HepG2 (cell line): ENCODE measurements at regions not wholly inside any gene's neighbourhood (a gene's known extent, or its start where the extent isn't known, plus 50 kb on each side); places are given as distances from the start of the nearest gene placed in this dataset.

Experiments
- ATAC-seq: fragments of 200-7000 bp; cut with Tn5 transposase; 3 replicates; pipeline ENCODE4 v1.9.1; 2020; ENCODE audit warnings: mild to moderate bottlenecking, moderate library complexity
- BruUV-seq: library from RNA; stranded (reverse); fragments of 400-500 nt; replicated peaks from 2 replicates; lab custom pipeline; 2021; lab: Mats Ljungman, UMichigan
- CTCF ChIA-PET: fragments of 300-600 bp; formaldehyde crosslinking; extraction: SDS; loops from one replicate; lab custom pipeline; 2021; ENCODE audit warnings: low total read pairs, inconsistent platforms, low intra/inter-chr PET ratio; lab: Yijun Ruan, JAX
- POLR2A ChIA-PET: fragments of 350-600 bp; sonication (Branson Sonifier 250); formaldehyde crosslinking; loops from one replicate; lab custom pipeline; 2020; ENCODE audit warnings: antibody characterized with exemption, inconsistent platforms; lab: Yijun Ruan, JAX
- DNase-seq: peaks from one replicate; pipeline ENCODE4 v3.0.0-alpha.2; 2015; ENCODE audit warnings: low spot score
- FAIRE-seq: peaks from 3 replicates; lab custom pipeline; 2011; peaks lifted over from hg19 to GRCh38; lab: Jason Lieb, UNC
- H2AFZ ChIP-seq: one replicate; pipeline ENCODE4 v1.6.1; 2011; ENCODE audit warnings: low read length, inconsistent platforms
- H3K27ac ChIP-seq: fragments of 300-600 bp; 3 replicates; pipeline ENCODE4 v1.8.0; 2011; ENCODE audit warnings: mixed run types, mild to moderate bottlenecking, mixed read lengths, low read length, inconsistent platforms; ENCODE audit not compliant: insufficient read depth; ENCODE audit errors: extremely low read length
- H3K27me3 ChIP-seq, 2 experiments: fragments of 200-600 bp in 1 of 2; 2 replicates in 1 of 2; 3 replicates in 1 of 2; pipeline versions ENCODE4 v1.6.0 to v1.8.0; 2011; ENCODE audit warnings: low read length in 2 of 2, mild to moderate bottlenecking in 2 of 2, moderate library complexity in 2 of 2, inconsistent platforms in 1 of 2; ENCODE audit not compliant: insufficient read depth in 2 of 2, control insufficient read depth in 1 of 2
- H3K36me3 ChIP-seq, 2 experiments: fragments of 200-600 bp in 1 of 2; replicated peaks in 1 of 2; 2 replicates in 1 of 2; 3 replicates in 1 of 2; pipeline versions ENCODE4 v1.5.1 to v1.8.0; 2011; ENCODE audit warnings: low read length in 2 of 2, inconsistent platforms in 1 of 2; ENCODE audit not compliant: insufficient read depth in 2 of 2, control insufficient read depth in 1 of 2
- H3K4me1 ChIP-seq: 2 replicates; pipeline ENCODE4 v1.5.1; 2012; ENCODE audit warnings: low read length, inconsistent platforms; ENCODE audit not compliant: insufficient read depth
- H3K4me2 ChIP-seq: 2 replicates; pipeline ENCODE4 v1.6.0; 2011; ENCODE audit warnings: low read depth, low read length, inconsistent platforms
- H3K4me3 ChIP-seq, 3 experiments: fragments of 200-600 bp in 1 of 3; sonication (generic), shearing (Covaris generic) in 1 of 3; replicated peaks in 1 of 3; 2 replicates each; pipeline ENCODE4 v1.5.1; 2011 to 2016; ENCODE audit warnings: low read length in 3 of 3, inconsistent platforms in 2 of 3, low read depth in 2 of 3, mild to moderate bottlenecking in 2 of 3, control low read depth in 1 of 3, mixed read lengths in 1 of 3; ENCODE audit not compliant: insufficient read depth in 1 of 3
- H3K79me2 ChIP-seq: one replicate; pipeline ENCODE4 v1.6.1; 2011; ENCODE audit warnings: low read length, inconsistent platforms; ENCODE audit not compliant: insufficient read depth
- H3K9ac ChIP-seq: 2 replicates; pipeline ENCODE4 v1.6.0; 2011; ENCODE audit warnings: mild to moderate bottlenecking, low read depth, low read length, inconsistent platforms; ENCODE audit not compliant: insufficient read depth
- H3K9me3 ChIP-seq: 2 replicates; pipeline ENCODE4 v1.5.1; 2012; ENCODE audit warnings: mild to moderate bottlenecking, low read length
- H4K20me1 ChIP-seq: 2 replicates; pipeline ENCODE4 v1.6.0; 2011; ENCODE audit warnings: inconsistent platforms, mild to moderate bottlenecking, low read length, moderate library complexity; ENCODE audit not compliant: insufficient read depth
- FOXK2 ChIP-seq: fragments of 450-650 bp; IDR thresholded peaks from 2 replicates; pipeline ENCODE4 v1.6.1; 2016
- ISL2 ChIP-seq: sonication (generic); formaldehyde crosslinking; IDR thresholded peaks from 2 replicates; pipeline ENCODE4 v1.5.0; 2020; ENCODE audit warnings: missing genetic modification reagents
- MEIS1 ChIP-seq: sonication (generic); formaldehyde crosslinking; IDR thresholded peaks from 2 replicates; pipeline ENCODE4 v1.9.0; 2021; ENCODE audit warnings: mild to moderate bottlenecking, missing genetic modification reagents, moderate library complexity, borderline replicate concordance
- PPARG ChIP-seq: conservative IDR thresholded peaks from 2 replicates; pipeline ENCODE4 v1.6.1; 2016; ENCODE audit warnings: missing biosample characterization, missing genetic modification reagents
- PRPF4 ChIP-seq: fragments of 200-400 bp; formaldehyde crosslinking; IDR thresholded peaks from 2 replicates; pipeline ENCODE4 v1.6.1; 2016; ENCODE audit warnings: low read length, low read depth; ENCODE audit not compliant: poor library complexity, severe bottlenecking
- ZNF460 ChIP-seq: sonication (generic); formaldehyde crosslinking; IDR thresholded peaks from 2 replicates; pipeline ENCODE4 v1.5.1; 2020; ENCODE audit warnings: missing genetic modification reagents, mild to moderate bottlenecking, borderline replicate concordance
- ZNF619 ChIP-seq: sonication (generic); formaldehyde crosslinking; IDR thresholded peaks from 2 replicates; pipeline ENCODE4 v1.4.0; 2020; ENCODE audit warnings: mild to moderate bottlenecking, missing genetic modification reagents
- ZNF850 ChIP-seq: sonication (generic); formaldehyde crosslinking; conservative IDR thresholded peaks from 2 replicates; pipeline ENCODE4 v1.9.0; 2021; ENCODE audit warnings: mild to moderate bottlenecking, missing genetic modification reagents
- ZSCAN25 ChIP-seq: sonication (generic); formaldehyde crosslinking; IDR thresholded peaks from 2 replicates; pipeline ENCODE4 v1.8.0; 2022; ENCODE audit warnings: mild to moderate bottlenecking, missing genetic modification reagents
- WGBS: methylation state at CpG from one replicate; pipeline ENCODE4 v1.1.6; 2017; ENCODE audit warnings: low lambda C conversion rate; 5-methylcytosine and 5-hydroxymethylcytosine counted together
- in situ Hi-C: cut with HindIII; loops from 2 replicates; pipeline ENCODE4 v1.10.0; 2017; ENCODE audit warnings: low pct_unique_long_range_greater_than_20kb; ENCODE audit not compliant: extremely low pct_ligation_motif_present
- intact Hi-C: fragments of 100-400 bp; cut with micrococcal nuclease; formaldehyde crosslinking; loops from one replicate; pipeline ENCODE4 v1.10.0; 2022; ENCODE audit not compliant: unreplicated experiment
- TF ChIP-seq, protein P1 (sequence below): sonication (generic); formaldehyde crosslinking; IDR thresholded peaks from 2 replicates; pipeline ENCODE4 v1.8.0; 2022; ENCODE audit warnings: missing genetic modification reagents, mild to moderate bottlenecking, borderline replicate concordance

DNA sequence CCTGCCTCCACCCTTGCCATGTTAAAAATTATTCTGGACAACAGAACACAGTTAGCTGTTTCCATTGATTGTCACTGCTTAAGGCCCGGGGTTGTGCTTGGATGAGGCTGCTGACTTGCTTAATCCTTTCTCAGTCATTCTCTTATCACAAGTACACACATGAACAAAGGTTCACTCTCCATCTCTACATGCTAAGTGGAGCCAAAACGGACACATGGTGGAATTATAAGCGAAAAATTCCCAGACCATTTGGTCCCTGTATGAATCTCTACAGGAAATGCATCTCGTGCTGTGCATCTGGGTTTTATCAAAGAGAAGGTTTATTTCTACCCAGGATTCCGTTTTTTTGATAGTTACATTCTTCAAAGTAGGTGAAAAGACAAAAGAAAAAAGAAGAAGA, 177.5 kb upstream of the ETAA1 start:
- no peaks in the 10 kb centered on the region for H3K36me3 ChIP-seq
- H3K4me1 ChIP-seq = no peaks in the 10 kb centered on the region
- no peak overlapping the region for H3K4me3 ChIP-seq
- no peaks in the 10 kb centered on the region for H3K9me3 ChIP-seq
- H3K9ac ChIP-seq = no peak overlapping the region
- no peak for ATAC-seq
- no peaks in the 10 kb centered on the region for H3K79me2 ChIP-seq
- H3K4me2 ChIP-seq = no peak overlapping the region
- in situ Hi-C loops = loop anchor here (25.0 kb wide), 1 partner anchor 782 kb away; the partner anchor contains the start of gene MEIS1
- POLR2A ChIA-PET = no interaction called here
- H4K20me1 ChIP-seq = no peaks in the 10 kb centered on the region
- no peak overlapping the region for H3K27ac ChIP-seq
- BruUV-seq = no TSS peak
- intact Hi-C loops = loop anchor here (5.0 to 10.0 kb wide), 2 partner anchors 625 to 813 kb away; no protein-coding TSS in a partner anchor
- TF ChIP-seq, protein P1, sequence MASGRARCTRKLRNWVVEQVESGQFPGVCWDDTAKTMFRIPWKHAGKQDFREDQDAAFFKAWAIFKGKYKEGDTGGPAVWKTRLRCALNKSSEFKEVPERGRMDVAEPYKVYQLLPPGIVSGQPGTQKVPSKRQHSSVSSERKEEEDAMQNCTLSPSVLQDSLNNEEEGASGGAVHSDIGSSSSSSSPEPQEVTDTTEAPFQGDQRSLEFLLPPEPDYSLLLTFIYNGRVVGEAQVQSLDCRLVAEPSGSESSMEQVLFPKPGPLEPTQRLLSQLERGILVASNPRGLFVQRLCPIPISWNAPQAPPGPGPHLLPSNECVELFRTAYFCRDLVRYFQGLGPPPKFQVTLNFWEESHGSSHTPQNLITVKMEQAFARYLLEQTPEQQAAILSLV = no peak
- no peak for TF ChIP-seq PPARG (CRISPR knock-in tag)
- no peak for TF ChIP-seq ZNF850 (CRISPR knock-in tag)
- TF ChIP-seq ZSCAN25 (CRISPR knock-in tag) = no peak
- no peak for TF ChIP-seq MEIS1 (CRISPR knock-in tag)
- TF ChIP-seq ZNF619 = no peak
- no peak for TF ChIP-seq ZNF460 (CRISPR knock-in tag)
- no peak for TF ChIP-seq PRPF4
- no peak for TF ChIP-seq ISL2 (CRISPR knock-in tag)
- no peak for TF ChIP-seq FOXK2
- CTCF ChIA-PET = no interaction called here
- WGBS = 2% methylated on average over 5 of the region's 5 CpGs
- FAIRE-seq = no peak
- no peak overlapping the region for H2AFZ ChIP-seq
- H3K27me3 ChIP-seq = no peaks in the 10 kb centered on the region
- no peak for DNase-seq
